HG03060 (cell line): ENCODE measurements at regions not wholly inside any gene's neighbourhood (a gene's known extent, or its start where the extent isn't known, plus 50 kb on each side); places are given as distances from the start of the nearest gene placed in this dataset.

Experiments
- ATAC-seq: cut with Tn5 transposase; IDR thresholded peaks from one replicate; pipeline ENCODE4 v1.9.1; 2021; ENCODE audit warnings: low read depth, moderate number of reproducible peaks; ENCODE audit not compliant: unreplicated experiment

DNA sequence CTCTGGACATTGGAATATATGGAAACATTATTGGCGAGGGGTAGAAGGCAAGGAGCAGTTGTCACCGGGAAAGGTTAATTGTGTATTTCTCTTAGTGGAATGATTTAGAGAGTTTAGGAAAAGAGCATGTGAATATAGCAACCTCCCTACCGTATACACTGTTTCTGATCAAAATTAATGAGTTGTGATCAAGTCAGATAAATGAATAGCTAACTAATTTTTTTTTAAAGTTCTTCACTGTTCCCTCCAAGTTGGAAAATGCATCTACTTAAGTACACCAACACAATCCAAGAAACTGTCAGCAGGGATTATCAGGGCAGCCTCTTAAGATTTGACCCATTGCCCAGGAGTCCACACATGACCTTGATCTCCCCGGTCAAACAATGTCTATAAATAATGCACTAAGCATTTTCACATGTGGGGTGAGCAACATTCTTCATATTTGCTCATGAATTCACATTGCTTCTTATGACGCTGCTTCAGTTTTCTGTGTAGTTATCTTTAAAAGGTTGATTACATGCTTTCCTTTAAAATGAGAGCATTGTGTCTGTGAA lies 680.8 kb upstream of the NRSN1 start:
- ATAC-seq: no peak

DNA sequence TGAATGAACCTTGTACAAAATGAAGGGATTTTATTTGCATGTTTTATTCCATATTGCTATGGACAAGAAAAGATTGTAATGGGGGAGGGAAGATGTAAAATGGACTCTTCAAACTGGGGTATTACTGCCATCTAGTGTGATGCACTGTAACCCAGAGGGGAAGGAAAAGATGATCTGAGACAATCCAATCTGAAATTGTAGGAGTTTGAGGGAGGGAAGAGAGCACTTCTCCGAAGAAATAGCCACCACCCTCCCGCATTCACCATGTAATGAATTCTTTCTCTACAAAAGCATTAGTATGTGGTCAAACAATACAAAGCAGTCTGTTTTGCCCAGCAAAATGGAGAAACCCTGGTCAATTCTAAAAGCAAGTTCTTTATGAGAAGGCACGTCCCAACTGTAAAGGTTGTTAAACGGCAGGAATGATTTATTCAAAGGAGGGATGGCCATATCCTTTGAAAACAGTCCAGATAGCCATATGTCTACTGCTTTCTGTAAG lies 679.5 kb upstream of the NRSN1 start:
- no peak for ATAC-seq

DNA sequence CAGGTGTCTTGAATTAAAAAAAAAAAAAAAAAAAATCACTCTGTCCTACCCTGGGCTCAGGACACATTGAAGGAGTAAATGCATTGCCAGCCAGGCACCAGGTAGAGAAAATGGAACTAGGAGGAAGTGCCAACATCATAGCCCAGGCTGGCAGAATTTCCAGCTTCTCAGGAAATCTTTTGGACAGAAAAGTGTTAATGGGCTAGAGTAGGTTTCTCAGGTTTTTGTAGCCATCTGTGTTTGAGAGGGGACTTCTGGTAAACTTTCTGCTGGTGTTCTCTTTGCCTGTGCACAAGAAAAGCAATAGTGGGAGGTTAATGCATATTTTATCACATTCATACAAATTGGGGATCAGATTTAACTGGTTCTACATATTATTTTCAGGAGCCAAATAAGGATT lies 678.3 kb upstream of the NRSN1 start:
- ATAC-seq: no peak

DNA sequence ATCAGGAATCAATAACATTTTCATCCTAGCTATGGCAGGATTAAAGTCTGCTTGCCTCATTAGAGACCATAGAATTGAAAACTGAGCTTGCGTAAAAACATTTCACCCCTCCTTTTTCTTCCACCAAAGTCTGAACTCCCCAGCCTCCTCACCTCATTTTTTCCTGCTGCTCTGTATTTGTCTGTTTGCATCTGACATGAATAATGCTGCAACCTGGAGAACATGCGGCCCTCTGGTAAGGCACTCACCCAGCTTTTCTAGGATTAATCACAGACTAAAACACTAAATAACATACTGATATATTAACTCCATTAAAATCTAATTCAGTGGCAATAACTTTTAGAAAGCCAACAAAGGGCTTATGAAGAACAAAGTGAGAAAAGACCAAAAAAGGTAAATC lies 677.7 kb upstream of the NRSN1 start:
- no peak for ATAC-seq

DNA sequence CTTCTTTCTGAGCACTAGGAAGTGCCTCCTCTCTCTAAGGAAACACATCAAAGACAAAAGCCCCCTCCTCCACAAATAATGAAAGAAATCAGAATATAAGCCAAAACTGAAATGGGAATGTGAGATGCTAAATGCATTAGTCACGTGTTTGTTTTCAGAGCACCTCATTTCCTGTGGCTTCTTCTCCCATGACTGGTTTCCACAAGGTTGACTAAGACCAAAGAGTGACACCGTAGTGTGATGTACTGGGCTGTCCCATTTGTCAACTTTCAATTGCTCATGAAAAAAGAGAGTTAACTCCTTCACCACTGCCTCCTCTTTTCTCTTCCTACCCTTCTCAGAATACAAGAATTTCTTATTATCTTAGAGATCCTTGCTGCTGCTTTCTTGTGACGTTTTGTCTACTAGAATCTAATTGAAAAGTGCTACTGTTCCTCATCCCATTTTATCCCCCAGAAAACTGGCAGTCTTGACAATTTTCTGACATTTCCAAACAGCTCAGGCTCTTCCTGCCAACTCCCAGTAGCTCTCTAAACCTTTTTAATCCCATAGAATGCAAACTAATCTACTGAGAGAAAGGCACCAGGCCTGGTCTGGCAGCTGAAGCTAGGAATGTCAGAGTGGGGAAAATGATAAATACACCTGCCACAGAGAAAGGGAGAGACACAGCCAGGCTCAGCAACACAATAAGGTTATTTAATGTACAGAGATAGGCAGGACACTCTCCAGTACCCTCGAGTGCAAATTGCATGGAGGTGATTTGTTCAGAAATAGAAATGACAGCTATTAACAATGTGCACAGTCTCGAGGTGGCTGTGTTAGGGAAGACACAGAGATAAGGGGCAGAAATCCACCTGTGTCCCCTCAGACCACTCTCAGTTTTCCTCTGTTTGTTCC lies 671.7 kb upstream of the NRSN1 start:
- no peak for ATAC-seq

DNA sequence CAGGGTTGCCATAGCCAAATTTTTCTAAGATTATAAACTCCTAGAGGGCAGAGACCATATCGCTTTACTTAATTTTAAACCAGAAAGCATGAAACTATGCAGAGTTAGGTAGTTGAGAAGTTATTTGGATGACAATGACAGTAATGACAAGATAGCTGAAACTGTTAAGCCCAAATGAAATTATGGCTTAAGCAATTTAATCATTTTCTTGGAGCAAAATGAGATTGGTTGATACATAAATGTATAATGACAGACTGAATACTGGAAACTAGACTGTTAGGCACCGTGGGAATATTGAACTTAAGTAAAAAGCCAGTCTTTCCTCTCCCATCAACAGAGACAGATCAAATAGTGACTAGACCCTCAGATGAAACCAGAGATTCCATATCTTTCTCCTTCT lies 670.3 kb upstream of the NRSN1 start:
- no peak for ATAC-seq

DNA sequence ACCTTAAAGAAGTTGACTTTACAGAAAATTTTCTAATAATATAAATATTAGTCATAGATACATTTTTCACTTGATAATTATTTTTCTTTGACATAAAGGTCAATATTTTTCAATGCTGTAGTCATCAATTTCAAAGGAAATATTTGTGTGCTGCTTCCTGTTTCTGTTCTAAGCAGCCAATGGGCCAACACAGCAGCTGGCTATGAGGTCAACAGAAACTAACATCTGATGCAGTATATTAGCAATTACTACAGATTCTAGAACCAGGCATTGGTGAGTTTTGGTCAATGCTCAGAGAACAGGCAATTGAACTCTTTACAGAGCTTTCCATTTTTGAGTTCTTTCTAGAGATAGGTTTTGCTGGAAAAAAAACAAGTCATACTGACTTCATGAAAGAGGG lies 669.6 kb upstream of the NRSN1 start:
- no peak for ATAC-seq

DNA sequence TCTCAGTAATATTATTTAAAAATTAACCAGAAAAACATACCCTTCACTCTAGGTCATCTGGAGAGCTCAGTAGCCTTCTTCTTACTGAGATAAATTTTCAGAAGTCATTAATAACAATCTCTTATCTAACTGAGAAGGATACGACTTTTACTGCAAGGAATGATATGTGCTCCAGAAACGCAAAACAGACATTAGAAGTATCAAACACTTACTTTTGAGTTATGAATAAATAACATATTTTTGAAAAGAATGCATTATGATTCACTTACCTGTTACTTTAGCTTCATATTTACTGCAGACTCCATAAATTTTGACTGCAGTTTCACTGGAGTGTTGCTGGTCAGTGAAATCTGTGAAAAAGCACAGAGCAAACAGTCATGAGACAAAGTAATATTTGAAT lies 668.7 kb upstream of the NRSN1 start:
- ATAC-seq: no peak

DNA sequence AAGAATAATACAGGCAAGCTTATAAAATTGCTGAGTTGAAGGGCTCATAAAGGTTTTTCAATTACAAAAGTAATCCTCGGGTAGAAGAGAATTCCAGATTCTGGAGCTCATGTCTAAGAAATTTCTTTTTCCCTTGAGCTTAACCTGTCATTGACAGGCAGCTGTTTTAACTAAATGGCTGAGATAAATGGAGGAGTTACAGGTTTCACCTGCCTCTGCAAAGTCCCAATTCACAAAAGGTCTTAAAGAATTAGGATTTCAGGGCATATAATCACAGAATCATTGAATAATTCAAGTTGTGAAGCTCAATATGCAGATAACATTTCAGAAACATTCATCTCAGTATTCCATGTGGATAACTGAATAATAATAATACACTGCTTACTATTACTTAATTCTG lies 660.1 kb upstream of the NRSN1 start:
- ATAC-seq: no peak

DNA sequence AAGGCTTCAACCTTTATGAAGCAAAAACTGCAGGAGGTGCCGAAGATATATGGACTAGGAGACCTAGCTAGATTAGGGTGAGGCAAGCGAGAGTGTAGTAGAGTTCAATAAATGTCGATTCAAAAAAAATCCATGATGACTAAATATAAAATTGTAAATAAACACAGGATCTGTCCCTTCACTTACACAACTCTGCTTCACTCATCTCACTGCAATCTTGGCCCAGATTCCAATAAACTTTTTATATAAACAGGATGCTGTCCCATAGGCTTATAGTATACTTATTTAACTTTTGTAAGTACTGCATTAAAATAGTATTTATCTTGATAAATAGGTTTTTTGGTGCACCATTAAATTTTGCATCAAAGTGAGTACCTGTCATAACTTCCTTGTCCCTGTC lies 648.4 kb upstream of the NRSN1 start:
- no peak for ATAC-seq

DNA sequence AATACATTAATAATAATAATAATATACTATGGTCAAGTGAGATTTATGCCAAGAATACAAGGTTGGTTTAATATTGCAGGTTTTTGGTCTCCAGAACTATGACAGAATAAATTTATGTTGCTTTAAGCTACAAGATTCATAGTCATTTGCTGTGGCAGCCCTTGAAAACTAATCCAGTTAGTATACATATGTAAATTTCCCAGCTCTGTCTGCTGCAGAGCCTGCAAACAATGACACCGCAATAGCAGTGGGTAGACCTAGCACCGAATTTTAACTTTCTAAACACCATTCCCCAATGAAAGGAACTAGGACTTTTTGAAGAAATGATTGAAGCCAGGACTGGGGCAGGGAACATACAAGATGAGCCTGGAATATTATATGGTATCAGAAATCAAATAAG lies 647.7 kb upstream of the NRSN1 start:
- ATAC-seq: no peak

DNA sequence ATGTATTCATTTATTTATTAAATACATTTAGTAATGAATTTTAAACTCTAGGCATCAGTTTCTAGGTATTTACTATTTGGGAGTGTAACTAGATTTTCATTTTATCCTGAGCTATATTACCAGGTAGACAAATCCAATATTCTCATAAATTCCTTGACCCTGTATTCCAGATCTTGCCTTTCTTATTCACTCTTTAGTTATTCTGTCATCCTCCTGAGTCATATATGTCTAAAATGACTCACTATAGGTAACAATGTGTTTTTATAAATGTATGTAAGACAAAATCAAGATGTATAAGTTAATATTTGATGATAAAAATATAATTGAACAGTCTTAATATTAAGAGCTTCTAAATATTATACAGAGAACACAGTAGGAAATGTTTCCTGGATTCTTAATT lies 642.1 kb upstream of the NRSN1 start:
- no peak for ATAC-seq

DNA sequence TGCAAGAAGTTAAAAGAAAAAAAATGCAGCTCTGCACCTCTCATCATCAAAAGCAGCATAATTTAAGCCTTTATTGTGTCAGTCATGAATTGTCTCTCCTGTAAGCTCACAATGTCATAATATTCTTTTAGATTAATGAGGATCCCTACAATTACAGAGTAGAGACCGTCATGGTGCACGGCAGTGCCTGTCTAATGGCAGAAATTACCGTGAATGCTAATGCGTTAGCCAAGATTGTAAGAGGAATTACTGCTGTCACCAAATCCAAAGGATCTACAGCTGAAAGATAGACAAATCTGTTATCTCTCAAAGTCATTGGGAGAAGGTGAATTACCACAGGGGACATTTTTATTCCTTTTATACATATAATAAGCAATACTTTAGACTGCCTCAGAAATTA lies 631.6 kb upstream of the NRSN1 start:
- no peak for ATAC-seq

DNA sequence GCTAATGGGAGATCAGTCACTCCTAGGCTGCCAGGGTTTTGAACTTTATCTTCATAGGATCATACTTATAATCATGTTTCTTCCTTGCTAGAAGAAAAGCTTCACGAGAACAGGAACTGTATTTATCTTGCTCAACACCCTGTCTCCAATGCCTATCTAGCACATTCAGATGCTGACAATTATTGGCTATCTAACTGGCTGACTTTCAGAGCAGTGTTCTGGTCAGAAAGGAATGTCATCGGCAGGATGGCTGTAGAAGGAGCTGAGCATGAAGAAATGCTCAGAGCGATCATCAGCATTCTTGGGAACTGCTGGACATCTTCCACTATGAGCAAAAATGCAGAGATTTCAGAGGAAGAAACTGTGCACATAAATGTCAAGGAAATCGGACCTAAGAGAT lies 628.0 kb upstream of the NRSN1 start:
- no peak for ATAC-seq

DNA sequence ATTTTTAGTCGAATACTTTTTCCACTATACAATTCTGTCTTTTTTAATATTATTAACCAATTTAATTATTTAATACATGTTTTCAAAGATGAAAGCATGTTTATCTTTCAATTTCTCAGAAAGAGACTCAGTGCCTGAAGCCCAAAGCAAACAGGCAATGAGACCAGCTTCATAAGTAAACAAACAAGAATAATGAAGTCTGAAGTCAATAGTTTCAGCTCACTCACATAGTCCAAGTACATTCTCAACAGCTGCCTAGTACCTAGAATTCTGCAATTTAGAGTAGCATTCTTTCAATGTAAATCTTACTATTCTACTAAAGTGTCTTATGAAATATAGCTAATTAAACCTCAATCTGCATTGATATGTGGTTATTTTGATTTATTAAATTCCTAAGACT lies 626.5 kb upstream of the NRSN1 start:
- ATAC-seq: no peak

DNA sequence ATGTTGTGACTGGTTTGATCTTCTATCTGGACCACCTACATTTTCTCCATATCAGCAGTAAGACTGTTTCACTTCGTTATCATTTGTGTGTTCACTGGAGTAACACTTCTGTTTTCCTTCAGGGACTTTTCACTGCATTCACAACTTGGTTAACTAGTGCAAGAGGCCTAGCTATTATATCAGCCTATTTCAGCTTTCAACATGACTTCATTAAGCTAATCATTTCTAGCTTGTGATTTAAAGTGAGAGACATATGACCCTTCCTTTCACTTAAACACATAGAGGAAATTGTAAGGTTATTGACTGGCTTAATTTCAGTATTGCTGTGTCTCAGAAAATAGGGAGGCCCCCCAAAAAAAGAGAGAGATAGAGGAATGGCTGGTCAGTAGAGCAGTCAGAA lies 622.8 kb upstream of the NRSN1 start:
- ATAC-seq: no peak

DNA sequence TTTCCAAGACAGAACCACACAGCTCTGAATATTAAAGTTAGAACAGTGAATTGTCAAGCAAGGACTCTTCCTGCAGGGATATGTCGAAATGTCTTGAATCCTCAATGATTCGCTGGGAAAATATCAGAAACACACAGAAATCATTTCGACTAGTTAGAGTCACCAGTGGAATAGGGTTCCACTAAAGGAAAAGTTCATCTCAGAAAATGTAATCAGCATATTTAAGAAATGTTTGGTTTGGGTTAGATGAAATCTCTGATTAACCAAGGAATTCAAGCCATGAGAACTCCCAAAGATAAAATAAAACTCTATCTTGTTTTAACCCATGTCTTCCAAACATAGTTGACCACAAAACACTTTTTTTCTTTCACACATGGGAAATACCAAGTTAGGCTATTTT lies 621.0 kb upstream of the NRSN1 start:
- ATAC-seq: no peak

DNA sequence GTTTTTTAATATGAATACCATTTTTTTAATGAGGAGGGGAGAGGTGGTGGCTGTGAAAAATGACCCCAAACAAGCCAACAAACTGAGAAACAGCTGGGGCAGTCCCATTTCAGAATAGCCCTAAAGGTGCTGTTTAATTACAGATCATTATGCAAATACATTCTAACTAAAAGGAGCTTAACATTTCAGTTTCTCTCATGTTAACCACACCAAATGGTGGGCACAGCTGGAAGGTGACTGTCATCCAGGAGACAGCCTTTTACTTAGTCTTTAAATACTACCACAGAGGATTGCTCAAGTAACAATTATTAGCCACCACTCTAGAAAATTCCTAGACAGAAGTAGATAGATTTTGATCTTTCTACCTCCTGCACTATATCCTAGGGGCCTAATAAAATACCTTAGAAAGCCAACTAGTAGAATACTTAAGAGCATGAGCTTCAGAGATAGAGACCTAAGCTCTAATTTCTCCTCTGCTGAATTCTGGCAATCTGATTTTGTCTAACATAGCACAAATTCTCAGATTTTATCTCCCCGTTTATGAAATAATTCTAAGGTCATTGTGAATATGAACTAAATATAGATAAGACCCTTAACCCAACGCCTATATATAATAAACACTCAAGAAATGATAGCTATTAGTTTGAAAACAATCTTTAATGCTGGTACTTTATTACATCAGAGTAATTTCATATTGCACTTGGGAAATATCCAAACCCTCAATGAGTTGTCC lies 615.1 kb upstream of the NRSN1 start:
- ATAC-seq: no peak

DNA sequence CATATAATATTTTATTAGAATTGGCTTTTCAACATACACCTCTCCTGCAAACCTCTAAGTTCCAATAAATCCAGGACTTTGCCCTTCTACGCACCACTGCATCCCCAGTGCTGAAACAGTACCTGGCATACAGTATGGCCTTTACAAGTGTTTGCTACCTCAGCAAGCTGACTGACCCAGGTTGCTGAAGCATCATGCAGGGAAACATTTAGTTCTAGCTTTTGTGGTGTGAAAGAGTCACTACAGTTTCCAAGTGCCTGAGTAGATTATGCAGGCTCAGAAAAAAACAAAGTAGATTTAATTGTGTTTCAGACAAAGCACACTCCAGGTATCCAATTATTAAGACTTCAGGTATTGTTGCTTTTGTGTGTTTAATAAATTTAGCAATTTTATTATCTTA lies 614.2 kb upstream of the NRSN1 start:
- ATAC-seq: no peak

DNA sequence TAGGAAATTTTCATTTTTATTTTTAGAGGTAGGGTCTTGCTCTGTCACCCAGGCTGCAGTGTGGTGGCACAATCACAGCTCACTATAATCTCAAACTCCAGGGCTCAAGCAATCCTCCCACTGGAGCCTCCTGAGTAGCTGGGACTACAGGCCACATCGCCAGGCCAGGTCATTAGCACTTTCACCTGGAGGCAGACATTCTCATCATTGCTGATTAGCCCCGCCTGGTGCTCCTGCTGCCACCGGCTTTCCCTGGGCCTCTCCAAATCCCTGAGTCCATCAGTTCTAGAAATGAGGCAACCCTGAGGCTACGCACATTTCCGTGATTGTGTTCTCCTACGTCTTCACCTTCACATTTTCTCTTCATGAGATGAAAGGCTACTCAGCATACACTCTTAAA lies 607.7 kb upstream of the NRSN1 start:
- no peak for ATAC-seq

DNA sequence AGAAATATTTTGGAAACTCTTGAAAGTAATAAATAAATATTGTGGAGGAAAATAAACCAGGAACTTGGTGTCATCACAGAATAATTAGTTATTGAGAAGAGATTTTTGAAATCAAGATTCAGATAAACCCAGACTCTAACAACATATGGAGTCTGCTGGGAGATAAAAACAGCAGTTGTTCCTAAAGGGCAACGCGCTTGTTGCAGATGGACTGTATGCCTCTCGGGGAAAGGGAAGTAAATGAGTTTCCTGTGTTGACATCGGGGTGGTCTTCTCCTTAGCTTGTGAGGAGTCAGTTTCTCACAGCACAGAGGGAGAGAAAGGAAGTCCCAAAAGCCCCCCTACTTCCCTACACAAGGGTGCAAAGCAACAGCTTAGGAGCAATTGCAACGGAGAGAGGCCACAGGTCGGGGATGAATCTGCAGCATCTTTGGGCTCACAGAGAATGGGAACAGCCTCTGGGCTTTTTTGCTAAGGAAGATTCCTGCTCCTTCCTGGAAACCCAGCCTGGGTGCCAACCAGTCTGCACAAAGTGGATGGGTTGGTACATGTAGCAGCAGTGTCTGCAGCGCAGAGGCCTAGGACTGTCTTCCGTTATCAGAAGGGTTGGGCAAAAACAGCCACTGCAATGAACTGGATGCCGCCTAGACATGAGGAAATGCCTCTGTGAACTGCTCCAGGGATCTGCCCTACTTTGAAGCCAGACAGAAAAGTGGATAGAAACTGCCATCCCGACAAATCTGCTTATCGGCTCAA lies 603.0 kb upstream of the NRSN1 start:
- ATAC-seq: no peak
